NCI-H1694 treated with DMSO at 0.1 percent for 48 hours (cell line): ENCODE measurements at regions not wholly inside any gene's neighbourhood (a gene's known extent, or its start where the extent isn't known, plus 50 kb on each side); places are given as distances from the start of the nearest gene placed in this dataset.

ENCODE experiments used
- DNase-seq: peaks from one replicate; lab custom pipeline; 2025; lab: John Stamatoyannopoulos, UW

- DNase-seq: no peak
Measured at GRCh38 chr3:180341516-180341915, 260.4 kb upstream of the TTC14 start.

GRCh38 chr3:180351601-180352000, 250.4 kb upstream of the TTC14 start:
- no peak for DNase-seq

DNA sequence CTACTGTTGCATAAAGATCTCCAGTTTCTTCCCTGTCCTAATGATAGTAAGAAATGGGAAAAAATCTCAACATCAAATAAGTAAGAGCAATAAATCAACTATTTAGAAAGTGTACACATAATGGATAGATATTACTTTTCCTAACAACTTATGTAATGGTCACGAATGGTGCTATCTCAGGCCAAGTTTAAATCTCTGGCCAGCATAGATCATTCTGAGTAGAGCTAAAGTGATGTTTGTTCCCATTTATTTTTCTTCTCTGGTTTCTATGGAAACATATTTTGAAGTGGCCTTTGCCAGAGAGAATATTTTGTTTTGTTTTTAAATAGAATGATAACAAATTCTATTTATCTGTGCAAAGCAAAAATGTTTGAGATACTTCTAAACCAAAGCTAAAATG, 249.7 kb upstream of the TTC14 start:
- DNase-seq: no peak

DNA sequence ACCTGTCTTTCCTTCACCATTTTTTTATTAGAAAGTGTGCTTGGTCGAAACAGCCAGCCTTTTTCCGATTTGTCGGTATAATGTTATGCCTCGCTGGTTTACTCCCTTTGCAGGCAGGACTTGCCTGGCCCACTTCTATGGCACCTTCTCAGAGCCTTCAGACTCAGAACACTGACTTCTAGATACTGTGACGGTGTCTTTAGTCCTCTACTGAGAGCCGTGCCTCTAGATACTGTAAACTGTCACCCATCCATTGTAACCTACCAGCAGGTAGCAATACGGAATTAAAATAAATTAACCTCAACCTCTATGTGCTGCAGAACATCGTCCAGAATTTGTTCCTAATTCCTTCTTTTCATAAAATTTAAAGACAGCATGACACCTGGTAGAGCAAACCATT, 247.7 kb upstream of the TTC14 start:
- DNase-seq: no peak

DNA sequence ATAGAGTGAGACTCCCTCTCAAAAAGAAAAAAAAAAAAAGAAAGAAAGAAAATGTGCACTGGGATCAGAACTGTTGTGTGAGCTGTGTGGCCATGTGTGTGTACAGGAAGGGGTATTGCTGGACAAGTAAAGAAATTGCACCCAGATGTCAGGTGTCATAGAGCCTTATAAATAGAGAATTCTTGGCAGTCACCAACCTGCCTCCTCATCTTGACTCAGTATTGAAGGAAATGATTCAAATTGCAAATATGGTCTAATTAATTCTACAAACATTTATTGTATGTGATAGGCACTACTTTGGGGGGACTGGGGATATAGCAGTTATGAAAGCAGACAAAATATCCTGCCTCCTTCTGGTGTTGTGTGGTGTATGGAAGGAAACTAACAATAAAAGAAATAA, 243.8 kb upstream of the TTC14 start:
- DNase-seq: no peak

GRCh38 chr3:180359061-180359952, 242.7 kb upstream of the TTC14 start:
- DNase-seq: no peak

GRCh38 chr3:180359953-180360279, 242.0 kb upstream of the TTC14 start:
- no peak for DNase-seq

DNA sequence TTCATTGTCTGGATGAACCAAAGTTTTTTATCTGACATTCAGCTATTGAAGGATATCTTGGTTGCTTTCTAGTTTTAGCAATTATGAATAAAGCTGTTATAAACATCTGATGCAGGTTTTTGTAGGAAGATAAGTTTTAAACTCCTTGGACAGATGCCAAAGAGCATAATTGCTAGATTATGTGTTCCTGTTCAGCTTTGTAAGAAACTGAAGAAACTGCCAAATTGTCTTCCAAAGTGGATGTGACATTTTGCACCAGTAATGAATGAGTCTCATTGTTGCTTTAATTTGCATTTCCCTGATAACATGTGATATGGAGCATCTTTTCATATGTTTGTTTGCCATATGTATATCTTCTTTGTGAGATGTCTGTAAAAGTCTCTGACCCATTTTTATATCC, 239.9 kb upstream of the TTC14 start:
- DNase-seq: no peak

- no peak for DNase-seq
Measured at GRCh38 chr3:180375831-180376230, 226.1 kb upstream of the TTC14 start.

DNA sequence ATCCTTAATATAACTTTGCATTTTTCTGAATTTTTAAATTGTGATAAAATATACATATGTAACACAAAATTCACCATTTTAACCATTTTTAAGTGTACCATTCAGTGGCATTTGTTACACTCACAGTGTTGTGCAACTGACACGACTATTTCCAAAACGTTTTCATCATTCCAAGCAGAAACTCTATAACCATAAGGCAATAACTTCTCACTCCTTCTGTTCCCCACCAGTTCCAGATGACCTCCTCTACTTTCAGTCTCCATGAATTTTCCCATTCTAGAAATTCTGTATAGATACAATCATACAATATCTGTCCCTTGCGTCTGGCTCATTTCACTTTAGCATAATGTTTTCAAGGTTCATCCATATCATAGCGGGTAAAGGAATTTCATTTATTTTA, 223.5 kb upstream of the TTC14 start:
- DNase-seq: no peak

- no peak for DNase-seq
Measured at GRCh38 chr3:180382638-180383180, 219.3 kb upstream of the TTC14 start.

DNA sequence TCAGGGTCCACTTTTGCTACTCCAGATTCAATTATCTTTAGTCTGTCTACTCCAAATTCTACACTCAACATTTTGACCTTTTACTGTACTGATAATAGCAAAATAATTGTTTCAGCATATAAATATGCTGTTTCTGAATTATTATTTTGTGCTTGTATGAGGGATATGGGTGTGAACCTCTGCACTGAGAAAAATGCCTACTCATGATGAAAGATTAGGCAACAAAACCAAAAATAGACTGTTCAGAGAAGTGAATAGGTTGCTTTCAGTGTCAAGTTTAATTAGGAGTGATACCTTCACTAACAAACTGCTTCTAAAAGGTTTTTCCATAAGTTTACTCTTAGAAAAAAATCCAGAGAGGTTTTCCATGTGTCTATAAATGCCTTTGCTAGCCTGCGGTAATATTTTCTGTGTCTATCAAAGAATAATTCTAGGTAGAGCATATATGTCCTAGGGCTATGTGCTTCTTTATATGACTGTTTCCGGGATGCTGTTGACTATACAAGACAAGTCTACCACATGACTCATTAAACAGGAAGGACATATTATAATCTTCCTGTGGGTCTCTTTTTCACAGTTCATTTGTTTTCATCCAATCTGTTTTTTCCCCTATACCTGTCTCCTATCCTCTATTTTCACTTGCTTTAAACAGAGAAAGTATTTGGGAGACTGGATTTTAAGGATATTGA, 218.5 kb upstream of the TTC14 start:
- no peak for DNase-seq

DNA sequence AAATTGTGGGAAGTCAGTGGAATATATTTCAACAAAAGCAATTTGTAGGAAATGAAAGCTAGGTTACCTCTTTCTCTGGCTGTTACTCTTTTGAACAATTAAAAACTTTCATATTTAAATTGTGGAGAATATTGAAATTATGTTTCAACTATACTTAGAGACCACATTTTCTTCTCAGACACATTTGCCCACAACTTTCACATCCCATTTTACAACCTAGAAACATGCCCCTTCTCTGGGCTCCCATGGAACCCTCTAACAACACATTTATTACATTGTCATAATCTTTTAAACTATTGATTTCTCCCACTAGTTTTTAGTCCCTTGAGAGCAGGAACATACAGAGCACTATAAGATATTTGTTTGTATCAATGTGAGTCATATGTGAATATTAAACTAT, 211.7 kb upstream of the TTC14 start:
- DNase-seq: no peak

GRCh38 chr3:180391001-180391400, 211.0 kb upstream of the TTC14 start:
- DNase-seq: no peak

- no peak for DNase-seq
Measured at GRCh38 chr3:180401226-180401625, 200.7 kb upstream of the TTC14 start.

- DNase-seq: no peak
Measured at GRCh38 chr3:180402471-180403073, 199.4 kb upstream of the TTC14 start.

DNA sequence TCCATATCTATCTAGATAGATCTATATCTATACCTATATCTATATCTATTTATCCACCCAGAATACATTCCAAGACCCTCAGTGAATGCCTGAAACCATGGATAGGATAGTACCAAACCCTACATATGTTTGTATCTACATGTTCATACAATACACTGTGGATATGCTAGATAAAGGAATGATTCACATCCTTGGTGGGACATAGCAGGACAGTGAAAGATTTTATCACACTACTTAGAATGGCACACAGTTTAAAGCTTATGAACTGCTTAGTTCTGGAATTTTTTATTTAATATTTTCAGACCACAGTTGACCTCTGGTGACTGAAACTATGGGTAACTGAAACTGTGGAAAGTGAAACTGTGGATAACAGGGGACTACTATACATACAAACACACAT, 198.8 kb upstream of the TTC14 start:
- DNase-seq: no peak

DNA sequence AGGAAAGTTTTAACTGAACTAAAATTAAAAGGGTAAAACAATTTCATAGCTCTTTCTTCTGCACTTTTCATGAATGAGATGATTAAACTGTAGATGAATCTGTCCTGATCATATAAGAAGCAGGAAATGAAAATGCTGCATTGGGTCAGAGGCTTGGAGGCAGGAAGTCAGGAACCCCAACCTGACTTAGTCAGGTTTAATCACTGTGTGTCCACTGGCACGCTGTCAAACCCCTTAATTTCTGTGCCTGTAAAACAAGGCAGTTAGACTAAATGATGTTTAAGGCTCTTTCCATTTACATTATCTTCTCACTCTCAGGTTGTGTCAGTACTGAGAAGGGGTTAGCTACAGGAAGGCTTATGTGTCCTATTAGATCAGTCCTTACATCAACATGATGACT, 193.3 kb upstream of the TTC14 start:
- no peak for DNase-seq

DNA sequence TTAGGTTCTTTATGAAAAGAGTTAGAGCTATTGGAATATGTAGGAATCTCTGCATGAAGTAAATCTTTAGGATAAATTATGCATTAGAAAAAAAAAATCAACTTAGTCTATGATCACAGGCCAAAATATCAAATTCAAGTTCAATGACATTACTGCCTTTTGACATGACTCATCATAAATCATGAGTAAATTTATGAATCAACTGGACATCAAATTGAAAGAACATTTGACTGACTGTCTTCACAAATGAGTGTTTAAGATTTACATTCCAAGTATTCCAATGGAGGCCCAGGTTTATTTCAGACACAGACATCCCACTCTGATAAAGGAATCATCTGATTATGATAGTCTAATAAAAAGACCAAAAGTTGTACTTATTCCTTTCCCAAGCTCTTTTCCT, 192.8 kb upstream of the TTC14 start:
- DNase-seq: no peak

DNA sequence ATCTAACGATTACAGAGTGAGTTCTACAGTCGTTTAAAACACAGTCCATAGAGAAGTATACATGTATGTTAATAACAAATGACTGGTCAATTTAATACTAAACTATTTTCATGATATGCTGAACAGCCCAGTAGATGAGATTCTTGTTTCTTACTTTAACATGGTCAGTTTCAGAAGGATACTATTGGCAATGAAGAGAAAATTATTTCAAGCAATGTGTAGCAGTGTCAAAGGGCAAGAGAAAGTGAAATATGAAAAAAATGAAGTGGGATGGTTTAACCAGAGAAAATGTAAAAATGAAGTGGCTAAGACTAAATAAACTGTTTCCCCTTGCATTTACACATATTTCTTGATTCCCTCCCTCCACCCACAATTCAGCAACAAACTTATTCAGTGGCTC, 192.1 kb upstream of the TTC14 start:
- no peak for DNase-seq

DNA sequence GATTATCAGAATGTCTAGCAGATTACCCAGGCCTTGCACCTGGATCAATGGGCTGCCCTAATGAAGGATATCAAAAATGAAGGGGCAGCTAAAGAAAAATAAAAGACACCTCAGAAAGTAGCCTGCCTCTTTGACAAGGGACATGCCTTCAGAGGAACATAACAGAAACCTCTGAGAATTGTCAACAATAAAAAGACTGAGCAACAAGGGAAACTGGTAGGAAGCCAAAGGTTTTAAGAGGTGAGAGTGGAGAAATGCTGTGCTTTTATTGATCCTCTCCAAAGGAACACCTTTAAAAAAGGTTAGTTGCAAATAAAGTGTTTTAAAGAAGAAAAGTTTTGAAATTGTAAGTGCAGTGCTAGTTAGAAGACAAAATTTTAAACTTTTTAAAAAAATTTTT, 187.8 kb upstream of the TTC14 start:
- no peak for DNase-seq

GRCh38 chr3:180416111-180416594, 185.8 kb upstream of the TTC14 start:
- no peak for DNase-seq

DNA sequence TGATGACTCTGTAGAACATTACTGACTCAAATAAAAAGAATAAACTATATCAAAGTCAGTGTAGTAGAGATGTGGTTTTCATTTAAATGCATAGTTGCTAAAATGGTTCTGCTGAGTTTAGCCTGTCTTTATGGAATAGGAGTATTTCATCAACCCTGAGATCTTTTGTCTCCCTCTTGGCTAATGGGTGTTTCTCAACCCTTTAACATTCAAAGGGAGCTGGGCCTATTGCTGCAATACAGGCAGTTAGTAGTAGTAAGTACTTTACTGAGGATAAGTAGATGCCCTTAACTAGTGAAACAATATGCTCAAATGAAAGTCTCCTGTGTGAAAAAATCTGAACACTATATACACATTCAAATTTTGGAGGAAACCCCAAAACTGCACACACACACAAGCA, 184.7 kb upstream of the TTC14 start:
- DNase-seq: no peak
